ENCODE measurements at regions not wholly inside any gene's neighbourhood (a gene's known extent, or its start where the extent isn't known, plus 50 kb on each side); places are given as distances from the start of the nearest gene placed in this dataset.

- ATAC-seq: no peak
- TF ChIP-seq ZNF565 (CRISPR knock-in tag; conservative IDR thresholded peaks at IDR 0.05; ENCODE audit: low read depth) (no peak), OSR1 (CRISPR knock-in tag; IDR thresholded peaks at IDR 0.05) (no peak), ISL1 (CRISPR knock-in tag; IDR thresholded peaks at IDR 0.05) (no peak), ZFP30 (CRISPR knock-in tag; IDR thresholded peaks at IDR 0.05) (no peak), TCF4 (CRISPR knock-in tag; IDR thresholded peaks at IDR 0.05; ENCODE audit: borderline replicate concordance) (no peak), TOX (CRISPR knock-in tag; IDR thresholded peaks at IDR 0.05; ENCODE audit: borderline replicate concordance) (no peak), RARB (CRISPR knock-in tag; IDR thresholded peaks at IDR 0.05) (no peak), GLIS3 (CRISPR knock-in tag; IDR thresholded peaks at IDR 0.05) (no peak), ZFP3 (CRISPR knock-in tag; IDR thresholded peaks at IDR 0.05) (no peak), ARNTL (CRISPR knock-in tag; IDR thresholded peaks at IDR 0.05; ENCODE audit: borderline replicate concordance, low read depth) (no peak), ESRRG (CRISPR knock-in tag; IDR thresholded peaks at IDR 0.05) (no peak), PPARA (CRISPR knock-in tag; IDR thresholded peaks at IDR 0.05; ENCODE audit: borderline replicate concordance) (no peak), ZC3H10 (CRISPR knock-in tag; IDR thresholded peaks at IDR 0.05) (no peak), BACH2 (CRISPR knock-in tag; IDR thresholded peaks at IDR 0.05; ENCODE audit: borderline replicate concordance) (no peak), SNAI2 (CRISPR knock-in tag; IDR thresholded peaks at IDR 0.05) (no peak), CSDC2 (CRISPR knock-in tag; IDR thresholded peaks at IDR 0.05) (no peak)
- TF ChIP-seq, protein P1, sequence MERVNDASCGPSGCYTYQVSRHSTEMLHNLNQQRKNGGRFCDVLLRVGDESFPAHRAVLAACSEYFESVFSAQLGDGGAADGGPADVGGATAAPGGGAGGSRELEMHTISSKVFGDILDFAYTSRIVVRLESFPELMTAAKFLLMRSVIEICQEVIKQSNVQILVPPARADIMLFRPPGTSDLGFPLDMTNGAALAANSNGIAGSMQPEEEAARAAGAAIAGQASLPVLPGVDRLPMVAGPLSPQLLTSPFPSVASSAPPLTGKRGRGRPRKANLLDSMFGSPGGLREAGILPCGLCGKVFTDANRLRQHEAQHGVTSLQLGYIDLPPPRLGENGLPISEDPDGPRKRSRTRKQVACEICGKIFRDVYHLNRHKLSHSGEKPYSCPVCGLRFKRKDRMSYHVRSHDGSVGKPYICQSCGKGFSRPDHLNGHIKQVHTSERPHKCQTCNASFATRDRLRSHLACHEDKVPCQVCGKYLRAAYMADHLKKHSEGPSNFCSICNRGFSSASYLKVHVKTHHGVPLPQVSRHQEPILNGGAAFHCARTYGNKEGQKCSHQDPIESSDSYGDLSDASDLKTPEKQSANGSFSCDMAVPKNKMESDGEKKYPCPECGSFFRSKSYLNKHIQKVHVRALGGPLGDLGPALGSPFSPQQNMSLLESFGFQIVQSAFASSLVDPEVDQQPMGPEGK (CRISPR knock-in tag; IDR thresholded peaks at IDR 0.05; ENCODE audit: borderline replicate concordance): no peak
- TF ChIP-seq, protein P2, sequence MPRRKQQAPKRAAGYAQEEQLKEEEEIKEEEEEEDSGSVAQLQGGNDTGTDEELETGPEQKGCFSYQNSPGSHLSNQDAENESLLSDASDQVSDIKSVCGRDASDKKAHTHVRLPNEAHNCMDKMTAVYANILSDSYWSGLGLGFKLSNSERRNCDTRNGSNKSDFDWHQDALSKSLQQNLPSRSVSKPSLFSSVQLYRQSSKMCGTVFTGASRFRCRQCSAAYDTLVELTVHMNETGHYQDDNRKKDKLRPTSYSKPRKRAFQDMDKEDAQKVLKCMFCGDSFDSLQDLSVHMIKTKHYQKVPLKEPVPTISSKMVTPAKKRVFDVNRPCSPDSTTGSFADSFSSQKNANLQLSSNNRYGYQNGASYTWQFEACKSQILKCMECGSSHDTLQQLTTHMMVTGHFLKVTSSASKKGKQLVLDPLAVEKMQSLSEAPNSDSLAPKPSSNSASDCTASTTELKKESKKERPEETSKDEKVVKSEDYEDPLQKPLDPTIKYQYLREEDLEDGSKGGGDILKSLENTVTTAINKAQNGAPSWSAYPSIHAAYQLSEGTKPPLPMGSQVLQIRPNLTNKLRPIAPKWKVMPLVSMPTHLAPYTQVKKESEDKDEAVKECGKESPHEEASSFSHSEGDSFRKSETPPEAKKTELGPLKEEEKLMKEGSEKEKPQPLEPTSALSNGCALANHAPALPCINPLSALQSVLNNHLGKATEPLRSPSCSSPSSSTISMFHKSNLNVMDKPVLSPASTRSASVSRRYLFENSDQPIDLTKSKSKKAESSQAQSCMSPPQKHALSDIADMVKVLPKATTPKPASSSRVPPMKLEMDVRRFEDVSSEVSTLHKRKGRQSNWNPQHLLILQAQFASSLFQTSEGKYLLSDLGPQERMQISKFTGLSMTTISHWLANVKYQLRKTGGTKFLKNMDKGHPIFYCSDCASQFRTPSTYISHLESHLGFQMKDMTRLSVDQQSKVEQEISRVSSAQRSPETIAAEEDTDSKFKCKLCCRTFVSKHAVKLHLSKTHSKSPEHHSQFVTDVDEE (CRISPR knock-in tag; IDR thresholded peaks at IDR 0.05): no peak
Observed at GRCh38 chr2:59694176-59694575, 859.3 kb downstream of the BCL11A start.

DNA sequence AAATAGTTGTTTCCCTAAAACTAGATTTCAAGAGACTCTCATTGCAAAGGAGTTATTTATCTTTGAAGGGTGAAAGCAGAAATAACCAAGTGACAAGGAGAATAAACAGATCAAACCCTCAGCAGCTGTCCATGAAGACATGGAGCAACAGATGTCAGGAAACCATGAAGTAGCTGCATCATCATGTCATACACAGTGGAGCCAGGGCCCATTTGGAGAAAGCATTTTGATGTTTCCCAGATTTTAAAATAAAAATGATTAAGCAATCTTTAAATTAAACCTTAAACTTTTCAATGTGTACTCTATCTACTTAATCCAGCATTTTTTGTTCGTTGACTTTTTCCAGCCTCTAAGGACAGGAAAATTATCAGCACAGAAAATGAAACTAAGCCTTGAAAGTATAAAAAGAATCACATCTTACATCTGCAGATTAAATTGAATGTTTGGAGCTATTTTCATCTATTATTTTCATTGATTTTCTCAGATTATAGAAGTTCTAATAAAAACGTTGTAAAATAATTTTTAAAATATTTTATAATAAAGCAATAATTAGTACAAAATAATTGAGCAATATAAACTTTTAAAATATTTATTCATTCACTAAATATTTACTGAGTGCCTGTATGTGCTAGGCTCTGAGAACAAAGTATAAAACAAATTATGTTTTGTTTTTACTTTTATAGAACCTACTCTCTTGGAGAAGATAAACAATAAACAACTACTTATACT lies 860.1 kb downstream of the BCL11A start:
- no peak for TF ChIP-seq ZFP30 (CRISPR knock-in tag; IDR thresholded peaks at IDR 0.05)
- TF ChIP-seq, protein P1 (CRISPR knock-in tag; IDR thresholded peaks at IDR 0.05; ENCODE audit: borderline replicate concordance): no peak
- no peak for TF ChIP-seq ESRRG (CRISPR knock-in tag; IDR thresholded peaks at IDR 0.05)
- TF ChIP-seq TOX (CRISPR knock-in tag; IDR thresholded peaks at IDR 0.05; ENCODE audit: borderline replicate concordance): no peak
- no peak for TF ChIP-seq ZC3H10 (CRISPR knock-in tag; IDR thresholded peaks at IDR 0.05)
- no peak for TF ChIP-seq SNAI2 (CRISPR knock-in tag; IDR thresholded peaks at IDR 0.05)
- no peak for ATAC-seq

- ATAC-seq: no peak
Observed at GRCh38 chr2:59691518-59692190, 861.8 kb downstream of the BCL11A start.

More at GRCh38 chr2:59691518-59692190, 861.8 kb downstream of the BCL11A start:
- no peak for TF ChIP-seq ZNF70 (CRISPR knock-in tag; IDR thresholded peaks at IDR 0.05)
- no peak for TF ChIP-seq TOX (CRISPR knock-in tag; IDR thresholded peaks at IDR 0.05; ENCODE audit: borderline replicate concordance)
- no peak for TF ChIP-seq RARB (CRISPR knock-in tag; IDR thresholded peaks at IDR 0.05)
- TF ChIP-seq ZC3H10 (CRISPR knock-in tag; IDR thresholded peaks at IDR 0.05): no peak
- TF ChIP-seq ZNF565 (CRISPR knock-in tag; conservative IDR thresholded peaks at IDR 0.05; ENCODE audit: low read depth): no peak
- TF ChIP-seq, protein P2 (CRISPR knock-in tag; IDR thresholded peaks at IDR 0.05): no peak
- no peak for TF ChIP-seq ESRRG (CRISPR knock-in tag; IDR thresholded peaks at IDR 0.05)
